SK-N-SH (cell line): ENCODE measurements at regions not wholly inside any gene's neighbourhood (a gene's known extent, or its start where the extent isn't known, plus 50 kb on each side); places are given as distances from the start of the nearest gene placed in this dataset.

Source experiments
- CTCF ChIA-PET: fragments of 300-600, 350-600 bp; formaldehyde crosslinking; extraction: SDS; loops from one replicate; lab custom pipeline; 2021; lab: Yijun Ruan, JAX
- POLR2A ChIA-PET: fragments of 350-600 bp; sonication (Branson Sonifier 250); formaldehyde crosslinking; extraction: SDS; loops from one replicate; lab custom pipeline; 2020; ENCODE audit warnings: antibody characterized with exemption, inconsistent platforms; lab: Yijun Ruan, JAX
- DNase-seq: peaks from one replicate; pipeline ENCODE4 v3.0.0; 2012
- H2AFZ ChIP-seq: fragments of 200-600 bp; sonication (generic); 2 replicates; pipeline ENCODE4 v1.8.1; 2016; ENCODE audit warnings: antibody characterized with exemption, mild to moderate bottlenecking, low read depth
- H3F3A ChIP-seq: fragments of 200-600 bp; sonication (generic); replicated peaks from 2 replicates; pipeline ENCODE3; 2016; ENCODE audit warnings: antibody characterized with exemption, mild to moderate bottlenecking; ENCODE audit not compliant: insufficient read depth
- H3K27ac ChIP-seq, 2 experiments: fragments of 200-500 bp in 1 of 2; fragments of 200-600 bp in 1 of 2; sonication (Bioruptor generic) in 1 of 2; sonication (generic), shearing (Covaris generic) in 1 of 2; 2 replicates each; pipeline versions ENCODE4 v1.5.1 to v1.6.1; 2014 to 2016; ENCODE audit warnings: low read depth in 2 of 2, inconsistent platforms in 1 of 2, low read length in 1 of 2, mild to moderate bottlenecking in 1 of 2, mixed read lengths in 1 of 2
- H3K27me3 ChIP-seq: fragments of 200-600 bp; sonication (generic), shearing (Covaris generic); 2 replicates; pipeline ENCODE4 v1.6.1; 2016; ENCODE audit warnings: mixed run types; ENCODE audit not compliant: insufficient read depth
- H3K36me3 ChIP-seq, 2 experiments: fragments of 200-500 bp in 1 of 2; fragments of 200-600 bp in 1 of 2; sonication (Bioruptor generic) in 1 of 2; sonication (generic) in 1 of 2; replicated peaks in 1 of 2; 2 replicates each; pipeline versions ENCODE3 to v1.5.1; 2014 to 2016; ENCODE audit warnings: low read length in 1 of 2, mild to moderate bottlenecking in 1 of 2; ENCODE audit not compliant: insufficient read depth in 2 of 2, control insufficient read depth in 1 of 2
- H3K4me1 ChIP-seq, 2 experiments: fragments of 200-500 bp in 1 of 2; fragments of 200-600 bp in 1 of 2; sonication (Bioruptor generic) in 1 of 2; sonication (generic), shearing (Covaris generic) in 1 of 2; 2 replicates each; pipeline versions ENCODE4 v1.5.1 to v1.6.1; 2014 to 2016; ENCODE audit warnings: low read depth in 1 of 2, low read length in 1 of 2, mixed run types in 1 of 2; ENCODE audit not compliant: insufficient read depth in 2 of 2, control insufficient read depth in 1 of 2
- H3K4me2 ChIP-seq: fragments of 200-600 bp; sonication (generic), shearing (Covaris generic); 2 replicates; pipeline ENCODE4 v1.6.1; 2017; ENCODE audit warnings: mixed run types
- H3K4me3 ChIP-seq, 2 experiments: fragments of 200-500 bp in 1 of 2; fragments of 200-600 bp in 1 of 2; sonication (Bioruptor generic) in 1 of 2; sonication (generic), shearing (Covaris generic) in 1 of 2; 2 replicates each; pipeline versions ENCODE4 v1.5.1 to v1.8.1; 2014 to 2016; ENCODE audit warnings: low read depth in 2 of 2, inconsistent platforms in 1 of 2, low read length in 1 of 2, mild to moderate bottlenecking in 1 of 2, mixed read lengths in 1 of 2, moderate library complexity in 1 of 2
- H3K79me2 ChIP-seq: fragments of 200-600 bp; sonication (generic); 2 replicates; pipeline ENCODE4 v1.8.1; 2017; ENCODE audit warnings: mild to moderate bottlenecking; ENCODE audit not compliant: insufficient read depth
- H3K9ac ChIP-seq: fragments of 200-600 bp; sonication (generic); 2 replicates; pipeline ENCODE4 v1.6.1; 2017; ENCODE audit warnings: mixed run types
- H3K9me2 ChIP-seq: fragments of 200-600 bp; sonication (generic); 2 replicates; pipeline ENCODE4 v1.6.1; 2017; ENCODE audit warnings: mixed run types
- H3K9me3 ChIP-seq: fragments of 200-600 bp; sonication (generic); 2 replicates; pipeline ENCODE4 v1.6.1; 2017; ENCODE audit warnings: mixed run types, mild to moderate bottlenecking, moderate library complexity
- H4K20me1 ChIP-seq: fragments of 200-600 bp; sonication (generic); 2 replicates; pipeline ENCODE4 v1.6.1; 2017; ENCODE audit warnings: mild to moderate bottlenecking, mixed run types; ENCODE audit not compliant: insufficient read depth
- CHD2 ChIP-seq: fragments of 150-350 bp; IDR thresholded peaks from 2 replicates; pipeline ENCODE4 v1.6.1; 2018; ENCODE audit warnings: low read length; ENCODE audit not compliant: partially characterized antibody
- ELF1 ChIP-seq: IDR thresholded peaks from 2 replicates; pipeline ENCODE4 v1.4.0; 2012
- EP300 ChIP-seq, 2 experiments: IDR thresholded peaks; 2 replicates each; pipeline versions ENCODE4 v1.4.0 to v1.6.1; 2012; ENCODE audit warnings: borderline replicate concordance in 1 of 2, low read depth in 1 of 2, low read length in 1 of 2
- EZH2phosphoT487 ChIP-seq: fragments of 200-600 bp; sonication (generic); IDR thresholded peaks from 2 replicates; pipeline ENCODE4 v1.6.1; 2017; ENCODE audit warnings: low read depth, mixed run types, mild to moderate bottlenecking, antibody characterized with exemption, moderate library complexity, borderline replicate concordance
- GABPA ChIP-seq: IDR thresholded peaks from 2 replicates; pipeline ENCODE4 v1.4.0; 2012; ENCODE audit warnings: low read depth, mild to moderate bottlenecking
- GATA2 ChIP-seq: sonication (generic); formaldehyde crosslinking; IDR thresholded peaks from 2 replicates; pipeline ENCODE4 v1.5.0; 2020; ENCODE audit warnings: mild to moderate bottlenecking, missing genetic modification reagents
- IRF3 ChIP-seq: fragments of 150-350 bp; IDR thresholded peaks from 2 replicates; pipeline ENCODE4 v1.6.1; 2016; ENCODE audit warnings: mild to moderate bottlenecking, low read depth, low read length
- JUND ChIP-seq: IDR thresholded peaks from 2 replicates; pipeline ENCODE4 v1.4.0; 2012
- MXI1 ChIP-seq: IDR thresholded peaks from 2 replicates; pipeline ENCODE4 v1.6.1; 2012; ENCODE audit warnings: mild to moderate bottlenecking, low read depth, low read length, improper control_type of control experiment
- RAD21 ChIP-seq: IDR thresholded peaks from 2 replicates; pipeline ENCODE4 v1.6.1; 2012; ENCODE audit warnings: mild to moderate bottlenecking, low read length
- RFX5 ChIP-seq: IDR thresholded peaks from 2 replicates; pipeline ENCODE4 v1.6.1; 2012; ENCODE audit warnings: mild to moderate bottlenecking, improper control_type of control experiment, low read length
- SIN3A ChIP-seq: IDR thresholded peaks from 2 replicates; pipeline ENCODE4 v1.6.1; 2012; ENCODE audit warnings: low read depth, mild to moderate bottlenecking, low read length, moderate library complexity, borderline replicate concordance
- TAF1 ChIP-seq: IDR thresholded peaks from 2 replicates; pipeline ENCODE4 v1.6.1; 2012; ENCODE audit warnings: low read depth, mild to moderate bottlenecking, low read length, moderate library complexity, borderline replicate concordance
- TEAD4 ChIP-seq: IDR thresholded peaks from 2 replicates; pipeline ENCODE4 v1.4.0; 2012; ENCODE audit warnings: mild to moderate bottlenecking, borderline replicate concordance; ENCODE audit not compliant: insufficient read depth
- USF1 ChIP-seq: IDR thresholded peaks from 2 replicates; pipeline ENCODE4 v1.4.0; 2012; ENCODE audit warnings: low read depth, borderline replicate concordance
- USF2 ChIP-seq: fragments of 150-350 bp; IDR thresholded peaks from 2 replicates; pipeline ENCODE4 v1.6.1; 2017; ENCODE audit warnings: antibody characterized with exemption, low read length, low read depth, borderline replicate concordance
- YY1 ChIP-seq: IDR thresholded peaks from 2 replicates; pipeline ENCODE4 v1.4.0; 2012; ENCODE audit warnings: low read depth, mild to moderate bottlenecking
- WGBS: methylation state at CpG from one replicate; pipeline ENCODE4 v1.1.6; 2017; ENCODE audit warnings: low lambda C conversion rate; 5-methylcytosine and 5-hydroxymethylcytosine counted together

- Histone ChIP-seq H3K9me2 (no peaks in the 10 kb centered on the region), H3K79me2 (no peaks in the 10 kb centered on the region), H3K4me3 (no peak overlapping the region), H3K36me3 (no peaks in the 10 kb centered on the region), H4K20me1 (no peaks in the 10 kb centered on the region), H3K9ac (no peak overlapping the region), H3K27me3 (peaks cover 26% of the 10 kb centered on the region), H3K4me1 (no peaks in the 10 kb centered on the region)
- POLR2A ChIA-PET = no interaction called here
- no peak for TF ChIP-seq IRF3
- TF ChIP-seq SIN3A = no peak
- no peak for TF ChIP-seq GATA2
- TF ChIP-seq USF2 = no peak
- no peak for TF ChIP-seq EP300 (IDR thresholded peaks at IDR 0.05; ENCODE audit: borderline replicate concordance in 1 of 2, low read depth in 1 of 2, low read length in 1 of 2)
- TF ChIP-seq EZH2phosphoT487 = no peak
- no peak for TF ChIP-seq USF1
- no peak for TF ChIP-seq MXI1
- TF ChIP-seq YY1 = no peak
- no peak for TF ChIP-seq RFX5
- no peak for TF ChIP-seq JUND
- no peak for TF ChIP-seq CHD2
- no peak for TF ChIP-seq TEAD4
- TF ChIP-seq, all 33 proteins: peak for 0
- H3F3A ChIP-seq = no peaks in the 10 kb centered on the region
- WGBS = 25% methylated on average over 14 of the region's 17 CpGs
- no peak overlapping the region for H3K4me2 ChIP-seq
- DNase-seq = no peak
- CTCF ChIA-PET = no interaction called here
- no peak overlapping the region for H2AFZ ChIP-seq
- no peak overlapping the region for H3K27ac ChIP-seq
- no peaks in the 10 kb centered on the region for H3K9me3 ChIP-seq
These were observed 228.3 kb upstream of the IRX4 start for GRCh38 chr5:2110934-2111462.

GRCh38 chr5:2110137-2110933 lies 227.6 kb upstream of the IRX4 start:
- H3K4me2 ChIP-seq = no peak overlapping the region
- POLR2A ChIA-PET = no interaction called here
- no peak overlapping the region for H3K9ac ChIP-seq
- 22% methylated on average over 16 of the region's 19 CpGs for WGBS
- TF ChIP-seq ELF1 (no peak), IRF3 (no peak), USF2 (no peak), RAD21 (no peak), GABPA (no peak), EP300 (IDR thresholded peaks at IDR 0.05; ENCODE audit: borderline replicate concordance in 1 of 2, low read depth in 1 of 2, low read length in 1 of 2) (no peak), TAF1 (no peak)
- H3K79me2 ChIP-seq = no peaks in the 10 kb centered on the region
- CTCF ChIA-PET = no interaction called here
- no peak overlapping the region for H2AFZ ChIP-seq
- no peaks in the 10 kb centered on the region for H3K4me1 ChIP-seq
- H3K36me3 ChIP-seq = no peaks in the 10 kb centered on the region
- no peak for DNase-seq
- no peaks in the 10 kb centered on the region for H3K9me3 ChIP-seq
- no peak overlapping the region for H3K27ac ChIP-seq
- no peaks in the 10 kb centered on the region for H3F3A ChIP-seq
- no peaks in the 10 kb centered on the region for H4K20me1 ChIP-seq
- H3K9me2 ChIP-seq = no peaks in the 10 kb centered on the region
- no peak overlapping the region for H3K4me3 ChIP-seq
- peaks cover 26% of the 10 kb centered on the region for H3K27me3 ChIP-seq
